GM23248 (cell line): ENCODE measurements at regions not wholly inside any gene's neighbourhood (a gene's known extent, or its start where the extent isn't known, plus 50 kb on each side); places are given as distances from the start of the nearest gene placed in this dataset.

ENCODE experiments used
- DNase-seq: peaks from one replicate; pipeline ENCODE4 v3.0.0-alpha.2; 2015
- H2AFZ ChIP-seq: fragments of 200-600 bp; sonication (generic); 2 replicates; pipeline ENCODE4 v1.6.1; 2016; ENCODE audit warnings: antibody characterized with exemption
- H3F3A ChIP-seq: fragments of 200-600 bp; sonication (generic); 2 replicates; pipeline ENCODE4 v1.6.1; 2016; ENCODE audit warnings: mild to moderate bottlenecking, antibody characterized with exemption, mixed run types; ENCODE audit not compliant: insufficient read depth
- H3K27ac ChIP-seq: fragments of 200-600 bp; sonication (generic); 2 replicates; pipeline ENCODE4 v1.5.1; 2016; ENCODE audit warnings: mild to moderate bottlenecking
- H3K27me3 ChIP-seq: fragments of 200-600 bp; sonication (generic); replicated peaks from 2 replicates; pipeline ENCODE4 v1.6.1; 2016; ENCODE audit warnings: mild to moderate bottlenecking; ENCODE audit not compliant: insufficient read depth
- H3K36me3 ChIP-seq: fragments of 200-600 bp; sonication (generic); 2 replicates; pipeline ENCODE4 v1.6.1; 2016; ENCODE audit warnings: low read depth, mild to moderate bottlenecking
- H3K4me1 ChIP-seq: fragments of 200-600 bp; sonication (generic); 2 replicates; pipeline ENCODE4 v1.6.1; 2016; ENCODE audit warnings: mild to moderate bottlenecking; ENCODE audit not compliant: insufficient read depth
- H3K4me2 ChIP-seq: fragments of 200-600 bp; sonication (generic); one replicate; pipeline ENCODE4 v1.6.1; 2016; ENCODE audit warnings: mild to moderate bottlenecking; ENCODE audit not compliant: unreplicated experiment
- H3K4me3 ChIP-seq: fragments of 200-600 bp; sonication (generic); 2 replicates; pipeline ENCODE4 v1.5.1; 2016; ENCODE audit warnings: mild to moderate bottlenecking
- H3K79me2 ChIP-seq: fragments of 200-600 bp; sonication (generic); 2 replicates; pipeline ENCODE4 v1.6.1; 2016; ENCODE audit warnings: mild to moderate bottlenecking; ENCODE audit not compliant: insufficient read depth
- H3K9ac ChIP-seq: fragments of 200-600 bp; sonication (generic); 2 replicates; pipeline ENCODE4 v1.6.1; 2016; ENCODE audit warnings: mild to moderate bottlenecking
- H3K9me2 ChIP-seq: fragments of 200-600 bp; sonication (generic); 2 replicates; pipeline ENCODE4 v1.6.1; 2016; ENCODE audit warnings: mixed run types, mild to moderate bottlenecking, moderate library complexity; ENCODE audit not compliant: insufficient read depth
- H3K9me3 ChIP-seq: fragments of 200-600 bp; sonication (generic); one replicate; pipeline ENCODE4 v1.6.1; 2017; ENCODE audit warnings: low read depth
- H4K20me1 ChIP-seq: fragments of 200-600 bp; sonication (generic); 2 replicates; pipeline ENCODE4 v1.6.0; 2016; ENCODE audit not compliant: insufficient read depth
- EZH2 ChIP-seq: fragments of 200-600 bp; sonication (generic); IDR thresholded peaks from 2 replicates; pipeline ENCODE4 v1.6.1; 2018; ENCODE audit warnings: antibody characterized with exemption, mild to moderate bottlenecking; ENCODE audit not compliant: insufficient read depth, poor library complexity, severe bottlenecking
- EZH2phosphoT487 ChIP-seq: fragments of 200-600 bp; sonication (generic); IDR thresholded peaks from 2 replicates; pipeline ENCODE4 v1.6.1; 2018; ENCODE audit warnings: antibody characterized with exemption, moderate library complexity, mild to moderate bottlenecking, low read depth; ENCODE audit not compliant: insufficient read depth
- WGBS, 2 experiments: methylation state at CpG; one replicate each; pipeline ENCODE4 v1.1.6; 2015 to 2017; ENCODE audit warnings: low lambda C conversion rate in 2 of 2, low coverage in 1 of 2; ENCODE audit errors: missing lambda C conversion rate in 2 of 2; 5-methylcytosine and 5-hydroxymethylcytosine counted together
- in situ Hi-C: fragments of 300-500 bp; cut with MboI; formaldehyde crosslinking; loops from 2 replicates; pipeline ENCODE4 v1.15.0; 2020

- H3K27ac ChIP-seq, result no peak overlapping the region
- TF ChIP-seq EZH2, result no peak
- no peak for TF ChIP-seq EZH2phosphoT487
- no peaks in the 10 kb centered on the region for H3K79me2 ChIP-seq
- H3K27me3 ChIP-seq, result no peaks in the 10 kb centered on the region
- no peaks in the 10 kb centered on the region for H4K20me1 ChIP-seq
- H3F3A ChIP-seq, result no peaks in the 10 kb centered on the region
- no peaks in the 10 kb centered on the region for H3K9me3 ChIP-seq
- no peak for DNase-seq
- H3K4me2 ChIP-seq, result no peak overlapping the region
- no peak overlapping the region for H3K9ac ChIP-seq
- H2AFZ ChIP-seq, result no peak overlapping the region
- H3K4me1 ChIP-seq, result no peaks in the 10 kb centered on the region
- WGBS, 2 experiments, result 1 to 2% methylated on average over 3 of the region's 3 CpGs
- no peaks in the 10 kb centered on the region for H3K9me2 ChIP-seq
- no peaks in the 10 kb centered on the region for H3K36me3 ChIP-seq
- no peak overlapping the region for H3K4me3 ChIP-seq
- in situ Hi-C loops, result no loop called here
Measured at GRCh38 chr15:37394402-37395099, 294.2 kb upstream of the MEIS2 start.

DNA sequence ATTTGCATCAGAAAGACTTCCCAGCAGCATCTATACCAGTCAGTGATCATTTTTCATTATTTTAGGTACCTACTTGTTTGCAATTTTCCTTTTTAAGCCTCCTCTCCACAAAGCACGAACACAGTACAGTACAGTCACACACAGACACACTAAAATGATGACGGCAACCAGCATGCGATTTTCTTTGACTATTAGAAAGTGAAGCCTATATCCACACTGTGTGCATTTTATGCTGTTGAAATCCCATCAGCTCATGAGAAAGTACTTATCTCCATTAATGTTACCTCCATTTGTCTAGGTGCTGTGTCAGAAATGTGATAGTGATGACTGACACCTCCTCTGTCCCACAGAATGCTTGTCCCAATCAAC is 294.7 kb upstream of the MEIS2 start:
- no peak overlapping the region for H2AFZ ChIP-seq
- TF ChIP-seq EZH2phosphoT487 (no peak), EZH2 (no peak)
- H3K4me2 ChIP-seq, result no peak overlapping the region
- no peaks in the 10 kb centered on the region for H3F3A ChIP-seq
- no peaks in the 10 kb centered on the region for H3K9me3 ChIP-seq
- H3K9me2 ChIP-seq, result no peaks in the 10 kb centered on the region
- in situ Hi-C loops, result no loop called here
- H3K36me3 ChIP-seq, result no peaks in the 10 kb centered on the region
- H3K4me3 ChIP-seq, result no peak overlapping the region
- no peaks in the 10 kb centered on the region for H3K4me1 ChIP-seq
- H3K9ac ChIP-seq, result no peak overlapping the region
- WGBS, 2 experiments, result 37% methylated on average over 3 of the region's 3 CpGs
- DNase-seq, result no peak
- H3K27ac ChIP-seq, result no peak overlapping the region
- H3K79me2 ChIP-seq, result no peaks in the 10 kb centered on the region
- H4K20me1 ChIP-seq, result no peaks in the 10 kb centered on the region
- H3K27me3 ChIP-seq, result no peaks in the 10 kb centered on the region

DNA sequence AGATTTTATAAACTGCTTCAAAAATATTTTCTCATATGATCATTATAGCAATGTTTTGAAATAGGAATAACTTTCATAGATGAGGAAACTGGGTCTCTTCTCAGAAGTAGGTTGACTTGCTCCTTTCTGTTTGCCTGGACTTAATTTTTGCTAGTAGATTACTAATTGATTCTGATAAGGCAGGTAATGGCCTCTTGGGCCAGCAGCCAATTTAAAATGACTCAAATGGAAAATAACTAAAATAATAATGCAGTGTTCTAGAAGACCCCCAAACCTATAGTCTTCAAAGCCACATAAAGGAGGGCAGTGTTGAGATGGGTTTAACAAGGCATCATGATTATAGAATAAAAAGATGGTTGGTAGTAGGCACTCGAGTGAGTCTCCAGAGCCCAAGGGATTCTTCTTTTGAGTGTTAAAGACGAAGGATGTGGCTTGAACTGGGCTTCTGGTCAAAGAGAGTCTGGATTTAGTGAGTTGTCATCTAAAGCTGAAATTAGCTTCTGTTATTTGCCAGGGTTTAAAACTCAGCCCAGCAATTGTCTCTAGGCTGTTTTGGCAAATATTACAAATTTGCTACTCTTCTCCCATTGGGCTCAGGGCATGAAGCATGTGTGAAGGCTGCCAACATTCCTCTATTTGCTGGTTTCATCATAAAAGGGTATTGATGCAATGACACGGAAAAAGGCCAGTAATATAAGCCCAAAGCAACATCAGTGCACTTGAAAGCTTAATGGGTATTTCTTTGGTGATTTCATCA is 297.1 kb upstream of the MEIS2 start:
- in situ Hi-C loops, result no loop called here
- no peak overlapping the region for H3K27ac ChIP-seq
- WGBS, 2 experiments, result 7 to 9% methylated on average over 3 of the region's 3 CpGs

GRCh38 chr15:37416103-37416502 is 315.8 kb upstream of the MEIS2 start:
- in situ Hi-C loops, result no loop called here
- Histone ChIP-seq H3K36me3 (no peaks in the 10 kb centered on the region), H3K27me3 (no peaks in the 10 kb centered on the region), H3K79me2 (no peaks in the 10 kb centered on the region), H4K20me1 (no peaks in the 10 kb centered on the region), H3K9me2 (no peaks in the 10 kb centered on the region), H2AFZ (no peak overlapping the region), H3K4me2 (no peak overlapping the region), H3F3A (no peaks in the 10 kb centered on the region), H3K9me3 (no peaks in the 10 kb centered on the region), H3K4me1 (no peaks in the 10 kb centered on the region), H3K9ac (no peak overlapping the region), H3K4me3 (no peak overlapping the region), H3K27ac (no peak overlapping the region)
- no peak for TF ChIP-seq EZH2phosphoT487
- TF ChIP-seq EZH2, result no peak
- 70 to 77% methylated on average over 1 of the region's 1 CpG for WGBS, 2 experiments
- no peak for DNase-seq

More for the DNA sequence above, 297.1 kb upstream of the MEIS2 start:
- H3K4me2 ChIP-seq, result no peak overlapping the region
- H3F3A ChIP-seq, result no peaks in the 10 kb centered on the region
- H3K27me3 ChIP-seq, result no peaks in the 10 kb centered on the region
- no peaks in the 10 kb centered on the region for H3K9me3 ChIP-seq
- TF ChIP-seq EZH2, result no peak
- no peak for TF ChIP-seq EZH2phosphoT487
- H2AFZ ChIP-seq, result no peak overlapping the region
- H3K79me2 ChIP-seq, result no peaks in the 10 kb centered on the region
- H4K20me1 ChIP-seq, result no peaks in the 10 kb centered on the region
- H3K36me3 ChIP-seq, result no peaks in the 10 kb centered on the region
- no peak for DNase-seq
- H3K9me2 ChIP-seq, result no peaks in the 10 kb centered on the region
- no peak overlapping the region for H3K4me3 ChIP-seq
- no peaks in the 10 kb centered on the region for H3K4me1 ChIP-seq
- H3K9ac ChIP-seq, result no peak overlapping the region
